ENCODE measurements at regions not wholly inside any gene's neighbourhood (a gene's known extent, or its start where the extent isn't known, plus 50 kb on each side); places are given as distances from the start of the nearest gene placed in this dataset.

- no TSS peak for BruUV-seq (replicated peaks)
- POLR2A ChIA-PET (ENCODE audit: unreplicated experiment): no interaction called here
- Histone ChIP-seq H3K27me3 (ENCODE audit: insufficient read depth, low read depth) (no peaks in the 10 kb centered on the region), H3K4me3 (no peak overlapping the region), H3K4me1 (replicated peaks; ENCODE audit: insufficient read depth) (no peaks in the 10 kb centered on the region), H3K9me3 (ENCODE audit: insufficient read depth, low read depth) (no peaks in the 10 kb centered on the region), H3K9me2 (ENCODE audit: insufficient read depth) (no peaks in the 10 kb centered on the region), H3F3A (ENCODE audit: insufficient read depth, low read depth) (no peaks in the 10 kb centered on the region), H4K20me1 (ENCODE audit: insufficient read depth) (no peaks in the 10 kb centered on the region), H3K79me2 (ENCODE audit: low read depth) (no peaks in the 10 kb centered on the region), H3K36me3 (ENCODE audit: low read depth) (no peaks in the 10 kb centered on the region), H2AFZ (no peak overlapping the region), H3K4me2 (no peak overlapping the region), H3K27ac (no peak overlapping the region)
- DNase-seq: no peak
- intact Hi-C loops (cut with micrococcal nuclease; ENCODE audit: unreplicated experiment): no loop called here
- CTCF ChIA-PET: no interaction called here
- TF ChIP-seq EZH2 (IDR thresholded peaks at IDR 0.05; ENCODE audit: low read depth): no peak
- no peak for TF ChIP-seq CTCF (conservative IDR thresholded peaks at IDR 0.05)
Measured at GRCh38 chr14:85732031-85732430, 202.1 kb downstream of the FLRT2 start.

- no TSS peak for BruUV-seq (replicated peaks)
- CTCF ChIA-PET: no interaction called here
- Histone ChIP-seq H3K4me2 (no peak overlapping the region), H3K27me3 (ENCODE audit: insufficient read depth, low read depth) (no peaks in the 10 kb centered on the region), H3K79me2 (ENCODE audit: low read depth) (no peaks in the 10 kb centered on the region), H3K36me3 (ENCODE audit: low read depth) (no peaks in the 10 kb centered on the region), H3K4me1 (replicated peaks; ENCODE audit: insufficient read depth) (no peaks in the 10 kb centered on the region), H3K27ac (no peak overlapping the region), H4K20me1 (ENCODE audit: insufficient read depth) (no peaks in the 10 kb centered on the region), H3K9me2 (ENCODE audit: insufficient read depth) (no peaks in the 10 kb centered on the region), H3K4me3 (no peak overlapping the region), H2AFZ (no peak overlapping the region), H3K9me3 (ENCODE audit: insufficient read depth, low read depth) (no peaks in the 10 kb centered on the region), H3F3A (ENCODE audit: insufficient read depth, low read depth) (no peaks in the 10 kb centered on the region)
- TF ChIP-seq EZH2 (IDR thresholded peaks at IDR 0.05; ENCODE audit: low read depth) (no peak), CTCF (conservative IDR thresholded peaks at IDR 0.05) (no peak)
- POLR2A ChIA-PET (ENCODE audit: unreplicated experiment): no interaction called here
- intact Hi-C loops (cut with micrococcal nuclease; ENCODE audit: unreplicated experiment): no loop called here
- DNase-seq: no peak
Measured at GRCh38 chr14:85731186-85731585, 201.2 kb downstream of the FLRT2 start.

- no peak overlapping the region for H2AFZ ChIP-seq
- no peaks in the 10 kb centered on the region for H3K9me3 ChIP-seq (ENCODE audit: insufficient read depth, low read depth)
- H4K20me1 ChIP-seq (ENCODE audit: insufficient read depth): no peaks in the 10 kb centered on the region
- POLR2A ChIA-PET (ENCODE audit: unreplicated experiment): no interaction called here
- H3K36me3 ChIP-seq (ENCODE audit: low read depth): no peaks in the 10 kb centered on the region
- H3K4me1 ChIP-seq (replicated peaks; ENCODE audit: insufficient read depth): no peaks in the 10 kb centered on the region
- DNase-seq: no peak
- no peak overlapping the region for H3K4me2 ChIP-seq
- H3F3A ChIP-seq (ENCODE audit: insufficient read depth, low read depth): no peaks in the 10 kb centered on the region
- no peaks in the 10 kb centered on the region for H3K9me2 ChIP-seq (ENCODE audit: insufficient read depth)
- H3K4me3 ChIP-seq: no peak overlapping the region
- H3K79me2 ChIP-seq (ENCODE audit: low read depth): no peaks in the 10 kb centered on the region
- intact Hi-C loops (cut with micrococcal nuclease; ENCODE audit: unreplicated experiment): no loop called here
- CTCF ChIA-PET: no interaction called here
- no TSS peak for BruUV-seq (replicated peaks)
- H3K27me3 ChIP-seq (ENCODE audit: insufficient read depth, low read depth): no peaks in the 10 kb centered on the region
- TF ChIP-seq CTCF (conservative IDR thresholded peaks at IDR 0.05) (no peak), EZH2 (IDR thresholded peaks at IDR 0.05; ENCODE audit: low read depth) (no peak)
- no peak overlapping the region for H3K27ac ChIP-seq
Measured at GRCh38 chr14:85728476-85729065, 198.6 kb downstream of the FLRT2 start.

Data from PC-9 (cell line).